Breast epithelium (tissue), 3 donors: ENCODE measurements at regions not wholly inside any gene's neighbourhood (a gene's known extent, or its start where the extent isn't known, plus 50 kb on each side); places are given as distances from the start of the nearest gene placed in this dataset.

Source experiments
- CTCF ChIP-seq, 3 donors: fragments of 450-650 bp; IDR thresholded peaks; one replicate each; pipeline ENCODE4 v1.5.1; 2016 to 2017; ENCODE audit warnings: antibody characterized with exemption in 3 of 3, mild to moderate bottlenecking in 3 of 3, moderate library complexity in 3 of 3
- POLR2A ChIP-seq: fragments of 450-650 bp; IDR thresholded peaks from one replicate; pipeline ENCODE4 v1.6.1; 2016; ENCODE audit warnings: antibody characterized with exemption, mild to moderate bottlenecking, moderate library complexity
- POLR2AphosphoS5 ChIP-seq, 3 donors: sonication (generic); formaldehyde crosslinking; IDR thresholded peaks; one replicate each; pipeline ENCODE4 v1.6.1; 2017; ENCODE audit warnings: antibody characterized with exemption in 3 of 3

GRCh38 chr6:125489579-125490285 is 188.0 kb upstream of the HDDC2 start:
- no peak for TF ChIP-seq CTCF (IDR thresholded peaks at IDR 0.05)
- TF ChIP-seq POLR2AphosphoS5 (IDR thresholded peaks at IDR 0.05): no peak
- no peak for TF ChIP-seq POLR2A
